T-helper 22 cell (primary cell): ENCODE measurements at regions not wholly inside any gene's neighbourhood (a gene's known extent, or its start where the extent isn't known, plus 50 kb on each side); places are given as distances from the start of the nearest gene placed in this dataset.
"Not testable (repeated sequence)": the region's sequence is repeated elsewhere in the genome, so short reads cannot be mapped to it uniquely, and the experiment has no call there.

Experiments
- DNase-seq: peaks from one replicate; pipeline ENCODE4 v3.0.0-alpha.2; 2020; ENCODE audit warnings: low read depth

- DNase-seq: peak; percentile 31
Measured at GRCh38 chr3:67947808-67948508, 293.5 kb upstream of the SUCLG2 start.

DNA sequence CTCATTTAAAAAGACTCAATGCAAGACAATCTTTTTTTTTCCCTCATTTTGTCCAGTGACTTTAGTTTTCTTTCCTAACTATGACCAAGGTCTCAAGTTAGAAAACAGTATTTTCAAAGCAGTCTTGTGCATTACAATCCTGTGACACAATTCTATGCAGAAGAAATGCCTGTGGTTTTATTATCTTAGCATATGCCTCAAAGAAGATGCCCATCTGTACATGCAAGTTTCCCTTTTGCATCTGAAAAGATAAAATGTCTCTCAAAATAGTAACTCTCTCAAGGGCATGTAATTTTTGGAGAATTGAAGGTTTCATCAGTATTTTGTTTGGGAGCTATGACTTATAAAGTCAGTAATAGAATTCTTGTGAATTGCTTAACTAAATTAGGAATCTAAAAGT, 292.0 kb upstream of the SUCLG2 start:
- no peak for DNase-seq

DNA sequence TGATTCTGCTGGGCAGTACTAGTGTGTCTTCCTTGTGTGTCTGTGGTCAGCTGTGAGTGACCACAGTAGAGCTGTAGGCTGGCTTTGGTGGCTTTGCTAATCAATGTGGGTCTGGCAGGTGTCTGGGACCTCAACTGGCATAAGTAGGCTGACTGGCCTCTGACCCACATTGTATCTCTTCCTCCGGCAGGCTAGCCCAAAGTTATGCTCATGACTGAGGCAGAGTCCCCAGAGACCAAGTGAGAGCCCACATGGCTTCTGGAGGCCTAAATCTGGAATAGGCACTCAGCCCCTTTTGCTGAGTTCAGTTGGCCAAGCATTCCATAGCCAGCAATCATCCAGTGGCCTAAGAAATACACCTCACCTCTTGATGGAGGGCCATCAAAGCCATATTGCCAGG, 289.1 kb upstream of the SUCLG2 start:
- no peak for DNase-seq

- no peak for DNase-seq
Measured at GRCh38 chr3:67941433-67942030, 287.1 kb upstream of the SUCLG2 start.

GRCh38 chr3:67940210-67940952, 286.0 kb upstream of the SUCLG2 start:
- no peak for DNase-seq

GRCh38 chr3:67937498-67938118, 283.2 kb upstream of the SUCLG2 start:
- DNase-seq: no peak

GRCh38 chr3:67930394-67930793, 276.0 kb upstream of the SUCLG2 start:
- DNase-seq: not testable (repeated sequence)

DNA sequence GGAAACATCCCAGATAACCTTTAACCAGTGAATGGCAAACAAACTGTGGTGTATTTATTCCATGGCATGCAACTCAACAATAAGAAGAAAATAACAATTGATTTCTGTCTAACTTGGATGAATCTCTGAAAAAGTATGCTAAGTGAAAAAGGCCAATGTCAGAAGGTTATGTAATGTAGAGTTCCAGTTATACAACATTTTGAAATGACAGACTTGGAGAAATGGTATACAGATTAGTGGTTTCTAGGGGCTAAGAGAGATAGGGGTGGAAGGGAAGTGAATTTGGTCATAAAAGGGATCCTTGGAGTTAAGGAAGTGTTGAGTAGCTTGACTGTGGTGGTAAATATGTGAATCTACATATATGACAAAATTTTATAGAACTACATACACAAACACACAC, 269.4 kb upstream of the SUCLG2 start:
- DNase-seq: no peak

DNA sequence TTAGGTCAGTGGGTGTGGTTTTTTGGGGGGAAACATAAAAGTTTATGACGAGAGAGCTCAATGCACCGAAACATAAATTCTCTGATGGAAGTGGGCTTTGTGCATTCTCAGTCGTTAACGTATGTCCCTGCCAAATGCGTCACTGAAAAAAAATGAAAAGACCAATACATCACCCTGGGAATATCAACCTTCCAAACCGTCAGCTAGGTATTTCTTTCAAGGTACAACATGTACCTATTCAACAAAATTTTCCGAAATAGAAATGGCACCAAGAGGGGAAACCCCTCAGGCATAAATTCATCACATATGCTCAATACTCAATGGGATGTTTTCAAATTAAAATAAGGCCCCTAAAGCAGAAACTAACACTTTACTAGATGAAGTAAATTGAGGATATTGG, 266.6 kb upstream of the SUCLG2 start:
- DNase-seq: no peak

GRCh38 chr3:67920311-67920710, 265.9 kb upstream of the SUCLG2 start:
- DNase-seq: no peak

DNA sequence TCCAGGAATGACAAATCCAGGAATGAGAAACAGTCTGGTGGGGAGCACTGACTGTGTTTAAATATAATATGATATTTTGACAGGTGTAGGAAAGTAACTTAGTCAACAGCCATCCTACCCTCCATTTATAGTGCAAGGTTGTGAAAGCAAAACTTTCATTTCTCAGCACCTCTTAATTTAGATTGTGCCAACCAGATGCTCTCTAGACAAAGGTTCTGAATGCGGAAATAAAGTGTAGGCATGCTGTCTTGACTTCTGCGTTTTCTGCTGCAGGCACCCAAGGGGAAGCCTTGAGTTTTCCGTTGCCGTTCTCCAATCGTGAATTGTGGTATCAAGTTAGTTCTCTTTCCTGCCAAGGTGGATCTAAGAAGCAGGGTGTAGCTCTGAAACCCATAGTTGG, 261.9 kb upstream of the SUCLG2 start:
- DNase-seq: no peak

DNA sequence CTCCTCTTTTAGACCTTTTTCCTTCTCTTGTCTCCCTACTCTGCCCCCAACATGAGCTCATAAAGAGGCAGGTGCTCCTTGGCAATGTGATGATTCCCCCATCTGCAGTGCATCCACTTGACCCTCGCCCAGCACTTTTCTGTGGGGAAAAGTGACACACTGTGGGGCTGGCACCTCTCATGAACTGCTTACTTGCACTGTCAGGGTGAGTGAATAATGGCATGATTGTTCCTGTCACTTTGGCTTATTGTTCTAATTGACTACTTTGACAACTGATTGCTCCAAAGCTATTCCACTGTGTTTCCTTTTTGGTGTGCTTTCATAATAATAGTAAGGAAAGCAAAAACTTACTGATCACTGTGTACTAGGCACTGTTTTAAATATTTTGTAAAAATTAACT, 253.3 kb upstream of the SUCLG2 start:
- no peak for DNase-seq

DNA sequence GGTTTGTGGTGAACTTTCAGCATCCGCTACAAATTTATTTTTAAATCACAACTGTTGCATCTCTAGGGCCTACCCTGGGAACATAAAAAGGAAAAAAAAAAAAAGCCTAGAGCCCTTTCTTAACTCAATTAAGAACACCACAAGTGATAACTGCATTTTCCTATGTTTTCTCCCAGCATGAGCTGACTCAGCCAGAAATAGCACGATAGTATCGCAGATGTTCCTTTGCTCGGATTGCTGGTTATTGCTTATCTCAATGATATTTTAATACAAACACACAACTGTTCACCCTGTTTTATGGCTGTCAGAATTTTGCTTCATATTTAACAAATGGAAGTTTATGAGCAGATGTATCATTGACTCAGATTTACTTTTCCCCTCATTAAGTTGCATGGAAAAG, 251.8 kb upstream of the SUCLG2 start:
- DNase-seq: no peak

- no peak for DNase-seq
Measured at GRCh38 chr3:67901681-67902080, 247.3 kb upstream of the SUCLG2 start.

GRCh38 chr3:67898916-67899315, 244.5 kb upstream of the SUCLG2 start:
- no peak for DNase-seq

GRCh38 chr3:67897351-67898336, 243.2 kb upstream of the SUCLG2 start:
- DNase-seq: no peak

DNA sequence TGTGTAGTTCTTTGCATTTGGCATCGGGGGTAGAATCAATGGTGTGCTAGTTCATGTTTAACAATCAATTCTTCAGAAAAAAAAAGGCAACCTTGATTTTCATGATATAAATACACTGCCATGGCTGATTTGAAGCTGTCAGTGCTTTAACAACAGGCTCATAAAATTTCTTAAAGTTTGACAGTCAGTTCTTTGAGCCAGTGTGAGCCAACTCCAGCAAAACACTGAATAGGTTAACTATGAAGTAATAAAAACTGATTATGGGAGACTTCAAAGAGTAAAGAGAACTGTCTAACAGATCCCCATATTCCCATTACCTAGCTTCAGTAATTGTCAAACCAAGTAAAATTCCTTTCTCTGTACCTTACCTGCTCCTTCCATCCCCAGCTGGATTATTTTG, 241.7 kb upstream of the SUCLG2 start:
- DNase-seq: no peak

DNA sequence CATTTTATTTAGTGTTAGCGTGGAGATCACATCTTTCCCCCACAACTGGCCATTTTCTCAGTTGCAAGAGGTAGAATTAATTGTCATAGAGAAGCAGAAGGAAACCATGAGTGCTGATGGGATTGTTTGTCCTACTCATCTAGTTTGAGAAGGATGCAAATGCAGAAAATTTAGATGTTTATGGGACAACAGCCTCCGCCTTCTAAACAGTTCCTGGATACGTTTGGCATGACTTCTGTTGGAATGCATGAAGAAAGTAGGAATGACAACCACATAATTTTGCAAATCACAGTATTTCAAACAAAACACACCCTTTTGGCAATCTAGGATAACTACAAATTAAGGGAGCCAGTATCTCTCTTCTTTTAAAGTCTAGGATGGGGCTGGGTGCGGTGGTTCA, 240.1 kb upstream of the SUCLG2 start:
- no peak for DNase-seq

GRCh38 chr3:67884345-67884744, 229.9 kb upstream of the SUCLG2 start:
- DNase-seq: no peak

GRCh38 chr3:67883766-67884165, 229.4 kb upstream of the SUCLG2 start:
- DNase-seq: no peak

GRCh38 chr3:67882981-67883380, 228.6 kb upstream of the SUCLG2 start:
- DNase-seq: no peak

GRCh38 chr3:67876261-67876660, 221.8 kb upstream of the SUCLG2 start:
- DNase-seq: no peak
